Esophagus squamous epithelium (tissue), 4 donors: ENCODE measurements at regions not wholly inside any gene's neighbourhood (a gene's known extent, or its start where the extent isn't known, plus 50 kb on each side); places are given as distances from the start of the nearest gene placed in this dataset.

Experiments
- POLR2A ChIP-seq, 4 donors: fragments of 450-650 bp; IDR thresholded peaks; one replicate each; pipeline ENCODE4 v1.6.1; 2017; ENCODE audit warnings: antibody characterized with exemption in 4 of 4, mild to moderate bottlenecking in 4 of 4, moderate library complexity in 3 of 4
- TF ChIP-seq, protein P1 (sequence below), 6 experiments: fragments of 450-650 bp in 4 of 6; fragments of 200-600 bp in 2 of 6; sonication (generic) in 2 of 6; IDR thresholded peaks; one replicate each; pipeline ENCODE4 v1.5.1; 2016 to 2019; ENCODE audit warnings: antibody characterized with exemption in 6 of 6, mild to moderate bottlenecking in 4 of 6, moderate library complexity in 4 of 6

DNA sequence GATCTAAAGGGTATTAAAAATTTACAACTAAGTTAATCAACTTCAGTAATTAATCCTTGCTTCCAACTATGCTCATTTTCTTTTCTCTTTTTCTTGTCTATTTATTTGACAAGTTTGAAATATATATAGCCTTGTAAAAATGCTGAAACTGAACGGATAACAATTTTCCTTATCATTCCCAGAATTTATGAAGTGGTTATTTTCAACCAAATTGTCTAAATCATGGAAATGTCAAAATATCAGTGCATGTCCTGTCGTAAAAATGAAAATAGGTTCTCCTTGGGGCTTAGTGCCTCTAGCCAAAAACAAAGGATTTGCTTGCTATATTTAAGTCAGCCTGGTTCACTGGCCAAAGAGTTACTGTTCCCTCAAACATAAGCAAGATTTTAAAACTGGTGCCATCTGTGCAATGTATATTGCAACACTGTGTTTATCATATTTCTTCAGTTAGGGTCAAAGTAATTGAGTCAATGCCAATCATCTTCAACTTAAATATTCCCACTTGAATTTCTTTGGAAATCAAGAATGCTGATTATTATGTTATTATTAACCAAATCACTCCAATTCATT lies 798.3 kb downstream of the MAT2B start:
- TF ChIP-seq, protein P1, sequence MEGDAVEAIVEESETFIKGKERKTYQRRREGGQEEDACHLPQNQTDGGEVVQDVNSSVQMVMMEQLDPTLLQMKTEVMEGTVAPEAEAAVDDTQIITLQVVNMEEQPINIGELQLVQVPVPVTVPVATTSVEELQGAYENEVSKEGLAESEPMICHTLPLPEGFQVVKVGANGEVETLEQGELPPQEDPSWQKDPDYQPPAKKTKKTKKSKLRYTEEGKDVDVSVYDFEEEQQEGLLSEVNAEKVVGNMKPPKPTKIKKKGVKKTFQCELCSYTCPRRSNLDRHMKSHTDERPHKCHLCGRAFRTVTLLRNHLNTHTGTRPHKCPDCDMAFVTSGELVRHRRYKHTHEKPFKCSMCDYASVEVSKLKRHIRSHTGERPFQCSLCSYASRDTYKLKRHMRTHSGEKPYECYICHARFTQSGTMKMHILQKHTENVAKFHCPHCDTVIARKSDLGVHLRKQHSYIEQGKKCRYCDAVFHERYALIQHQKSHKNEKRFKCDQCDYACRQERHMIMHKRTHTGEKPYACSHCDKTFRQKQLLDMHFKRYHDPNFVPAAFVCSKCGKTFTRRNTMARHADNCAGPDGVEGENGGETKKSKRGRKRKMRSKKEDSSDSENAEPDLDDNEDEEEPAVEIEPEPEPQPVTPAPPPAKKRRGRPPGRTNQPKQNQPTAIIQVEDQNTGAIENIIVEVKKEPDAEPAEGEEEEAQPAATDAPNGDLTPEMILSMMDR (IDR thresholded peaks at IDR 0.05), result no peak
- no peak for TF ChIP-seq POLR2A (IDR thresholded peaks at IDR 0.05)
